RWPE2 (cell line): ENCODE measurements at regions not wholly inside any gene's neighbourhood (a gene's known extent, or its start where the extent isn't known, plus 50 kb on each side); places are given as distances from the start of the nearest gene placed in this dataset.
A peak's percentile ranks its signal among the peaks of the same experiment; 100 is the strongest.

Experiments used
- ATAC-seq: fragments of 200-7000 bp; cut with Tn5 transposase; 3 replicates; pipeline ENCODE4 v1.9.1; 2021; ENCODE audit warnings: low read depth
- DNase-seq: peaks from one replicate; pipeline ENCODE4 v3.0.0-alpha.2; 2020; ENCODE audit warnings: low spot score
- H3K27ac ChIP-seq: fragments of 450-650 bp; 2 replicates; pipeline ENCODE4 v1.5.1; 2017; ENCODE audit warnings: mild to moderate bottlenecking; ENCODE audit not compliant: poor library complexity, severe bottlenecking
- H3K27me3 ChIP-seq: fragments of 250-450 bp; sonication (Bioruptor Pico); 2 replicates; pipeline ENCODE4 v1.5.1; 2021; ENCODE audit warnings: mild to moderate bottlenecking, moderate library complexity; ENCODE audit not compliant: insufficient read depth, poor library complexity, severe bottlenecking
- H3K36me3 ChIP-seq: fragments of 250-450 bp; sonication (Bioruptor Pico); 2 replicates; pipeline ENCODE4 v1.5.1; 2020; ENCODE audit warnings: low read depth, mild to moderate bottlenecking, moderate library complexity
- H3K4me1 ChIP-seq: fragments of 250-450 bp; sonication (Bioruptor Pico); 2 replicates; pipeline ENCODE4 v1.5.1; 2021; ENCODE audit warnings: mild to moderate bottlenecking, moderate library complexity; ENCODE audit not compliant: insufficient read depth, poor library complexity, severe bottlenecking
- H3K4me3 ChIP-seq: fragments of 250-450 bp; sonication (Bioruptor Pico); 2 replicates; pipeline ENCODE4 v1.5.1; 2021; ENCODE audit warnings: mild to moderate bottlenecking, moderate library complexity; ENCODE audit not compliant: severe bottlenecking
- H3K9me3 ChIP-seq: fragments of 250-450 bp; sonication (Bioruptor Pico); 2 replicates; pipeline ENCODE4 v1.5.1; 2021; ENCODE audit warnings: mild to moderate bottlenecking, moderate library complexity; ENCODE audit not compliant: severe bottlenecking
- CTCF ChIP-seq: fragments of 450-650 bp; IDR thresholded peaks from one replicate; pipeline ENCODE4 v1.5.1; 2017; ENCODE audit warnings: mild to moderate bottlenecking, moderate library complexity; ENCODE audit not compliant: poor library complexity, severe bottlenecking

- peak; percentile 37; the same call in 1 of the 3 replicates for ATAC-seq
- Histone ChIP-seq H3K4me3 (no peak overlapping the region), H3K9me3 (no peaks in the 10 kb centered on the region), H3K27ac (peak overlapping the region; percentile 40), H3K36me3 (no peaks in the 10 kb centered on the region), H3K4me1 (peaks cover 14% of the 10 kb centered on the region), H3K27me3 (no peaks in the 10 kb centered on the region)
- TF ChIP-seq CTCF, result no peak
- no peak for DNase-seq
These were observed 65.3 kb downstream of the EOMES start for GRCh38 chr3:27656790-27657189.

- DNase-seq (no peak), ATAC-seq (no peak)
- Histone ChIP-seq H3K27ac (no peak overlapping the region), H3K4me1 (peaks cover 14% of the 10 kb centered on the region), H3K4me3 (no peak overlapping the region), H3K9me3 (no peaks in the 10 kb centered on the region), H3K36me3 (no peaks in the 10 kb centered on the region), H3K27me3 (no peaks in the 10 kb centered on the region)
- no peak for TF ChIP-seq CTCF
These were observed 66.6 kb downstream of the EOMES start for GRCh38 chr3:27655547-27655946.

- Histone ChIP-seq H3K27me3 (no peaks in the 10 kb centered on the region), H3K9me3 (no peaks in the 10 kb centered on the region), H3K27ac (no peak overlapping the region), H3K4me3 (no peak overlapping the region), H3K4me1 (peaks cover 14% of the 10 kb centered on the region), H3K36me3 (no peaks in the 10 kb centered on the region)
- ATAC-seq (no peak), DNase-seq (no peak)
- no peak for TF ChIP-seq CTCF
These were observed 68.1 kb downstream of the EOMES start for GRCh38 chr3:27653803-27654558.

GRCh38 chr3:27649277-27649676 is 72.8 kb downstream of the EOMES start:
- Histone ChIP-seq H3K27me3 (no peaks in the 10 kb centered on the region), H3K36me3 (no peaks in the 10 kb centered on the region), H3K9me3 (no peaks in the 10 kb centered on the region), H3K4me3 (no peak overlapping the region), H3K4me1 (no peaks in the 10 kb centered on the region), H3K27ac (no peak overlapping the region)
- TF ChIP-seq CTCF, result no peak
- DNase-seq, result no peak
- ATAC-seq, result no peak

GRCh38 chr3:27646896-27647295 is 75.2 kb downstream of the EOMES start:
- no peaks in the 10 kb centered on the region for H3K9me3 ChIP-seq
- no peak for TF ChIP-seq CTCF
- H3K4me1 ChIP-seq, result no peaks in the 10 kb centered on the region
- H3K27ac ChIP-seq, result no peak overlapping the region
- H3K36me3 ChIP-seq, result no peaks in the 10 kb centered on the region
- ATAC-seq (no peak), DNase-seq (no peak)
- no peak overlapping the region for H3K4me3 ChIP-seq
- H3K27me3 ChIP-seq, result no peaks in the 10 kb centered on the region
